ENCODE measurements at regions not wholly inside any gene's neighbourhood (a gene's known extent, or its start where the extent isn't known, plus 50 kb on each side); places are given as distances from the start of the nearest gene placed in this dataset.

DNA sequence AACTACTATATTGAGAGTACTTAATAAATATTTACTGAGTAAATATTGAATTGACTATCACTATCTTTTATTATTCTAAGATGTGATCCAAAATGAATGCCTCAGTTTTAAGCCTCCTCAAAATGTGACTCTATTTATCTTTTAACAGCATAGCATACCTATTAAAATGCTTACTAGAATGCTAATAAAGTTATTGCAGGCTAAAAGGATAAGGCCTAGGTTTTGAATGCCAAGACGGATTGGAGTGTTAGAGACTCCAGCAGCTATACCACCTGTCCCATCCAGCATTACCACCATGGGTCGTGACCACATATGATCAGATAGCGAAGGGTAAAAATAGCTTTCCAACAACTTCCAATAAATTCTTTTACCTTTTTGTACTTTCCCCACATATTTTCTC is 64.7 kb upstream of the MYRIP start:
- H3K27me3 Mint-ChIP-seq (ENCODE audit: unreplicated experiment) = no peaks in the 10 kb centered on the region
- no peak for TF ChIP-seq CTCF (IDR thresholded peaks at IDR 0.05; ENCODE audit: unreplicated experiment)
- H3K36me3 Mint-ChIP-seq (ENCODE audit: low read depth, unreplicated experiment) = no peaks in the 10 kb centered on the region
- no peak overlapping the region for H3K27ac Mint-ChIP-seq (ENCODE audit: unreplicated experiment)
- no peaks in the 10 kb centered on the region for H3K4me1 Mint-ChIP-seq (ENCODE audit: unreplicated experiment)
- no peak overlapping the region for H3K4me3 Mint-ChIP-seq (ENCODE audit: unreplicated experiment)
- no peak for DNase-seq (ENCODE audit: low spot score)
- no peaks in the 10 kb centered on the region for H3K9me3 Mint-ChIP-seq (ENCODE audit: unreplicated experiment)

DNA sequence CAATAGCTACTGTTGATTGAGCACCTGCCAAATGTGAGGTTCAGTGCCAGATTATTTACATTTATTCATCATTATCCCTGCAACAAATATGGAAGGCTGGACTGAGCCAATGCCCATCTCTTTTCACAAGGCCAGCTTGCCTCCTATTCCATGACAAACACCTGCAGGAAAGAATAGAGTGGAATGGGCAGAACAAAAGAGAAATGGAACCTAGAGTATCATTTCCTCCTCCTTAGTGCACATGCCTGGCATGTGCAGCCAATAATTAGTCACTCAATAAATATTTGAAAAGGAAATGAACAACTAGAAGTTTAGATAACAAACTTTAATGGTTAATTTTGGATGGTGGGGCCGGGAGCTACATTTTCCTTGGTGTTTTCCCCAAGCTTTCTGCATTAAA is 61.4 kb upstream of the MYRIP start:
- no peak for DNase-seq (ENCODE audit: low spot score)
- no peak for TF ChIP-seq CTCF (IDR thresholded peaks at IDR 0.05; ENCODE audit: unreplicated experiment)
- Mint-ChIP-seq H3K27ac (ENCODE audit: unreplicated experiment) (no peak overlapping the region), H3K4me3 (ENCODE audit: unreplicated experiment) (no peak overlapping the region), H3K9me3 (ENCODE audit: unreplicated experiment) (no peaks in the 10 kb centered on the region), H3K4me1 (ENCODE audit: unreplicated experiment) (peaks cover 25% of the 10 kb centered on the region), H3K27me3 (ENCODE audit: unreplicated experiment) (no peaks in the 10 kb centered on the region), H3K36me3 (ENCODE audit: low read depth, unreplicated experiment) (no peaks in the 10 kb centered on the region)

GRCh38 chr3:39748763-39749162 is 60.6 kb upstream of the MYRIP start:
- no peak for DNase-seq (ENCODE audit: low spot score)
- Mint-ChIP-seq H3K4me3 (ENCODE audit: unreplicated experiment) (no peak overlapping the region), H3K4me1 (ENCODE audit: unreplicated experiment) (peaks cover 26% of the 10 kb centered on the region), H3K27ac (ENCODE audit: unreplicated experiment) (no peak overlapping the region), H3K36me3 (ENCODE audit: low read depth, unreplicated experiment) (no peaks in the 10 kb centered on the region), H3K9me3 (ENCODE audit: unreplicated experiment) (no peaks in the 10 kb centered on the region), H3K27me3 (ENCODE audit: unreplicated experiment) (no peaks in the 10 kb centered on the region)
- no peak for TF ChIP-seq CTCF (IDR thresholded peaks at IDR 0.05; ENCODE audit: unreplicated experiment)

GRCh38 chr3:39750712-39751111 is 58.7 kb upstream of the MYRIP start:
- Mint-ChIP-seq H3K27ac (ENCODE audit: unreplicated experiment) (peak overlapping the region; percentile 55), H3K9me3 (ENCODE audit: unreplicated experiment) (no peaks in the 10 kb centered on the region)

DNA sequence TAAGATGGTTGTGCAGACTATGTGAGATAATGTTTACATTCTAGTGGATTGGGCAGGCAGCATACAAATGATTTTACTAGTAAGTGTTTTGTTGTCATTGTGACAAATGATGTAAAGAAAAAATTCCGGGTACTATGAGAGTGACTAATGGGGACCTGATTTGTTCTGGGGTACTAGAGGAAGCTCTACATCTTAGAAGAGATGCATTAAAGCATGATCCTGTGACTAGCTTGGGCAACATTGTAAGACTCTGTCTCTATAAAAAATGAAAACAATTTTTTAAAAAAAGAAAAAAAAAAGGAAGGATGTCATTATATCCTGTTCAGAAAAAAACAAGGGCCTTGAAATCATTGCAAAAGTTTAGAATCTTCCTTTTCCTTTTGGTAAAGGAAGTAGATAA is 58.1 kb upstream of the MYRIP start:
- Mint-ChIP-seq H3K4me1 (ENCODE audit: unreplicated experiment) (peaks cover 26% of the 10 kb centered on the region), H3K27me3 (ENCODE audit: unreplicated experiment) (no peaks in the 10 kb centered on the region), H3K27ac (ENCODE audit: unreplicated experiment) (peak overlapping the region; percentile 55), H3K36me3 (ENCODE audit: low read depth, unreplicated experiment) (no peaks in the 10 kb centered on the region), H3K4me3 (ENCODE audit: unreplicated experiment) (no peak overlapping the region), H3K9me3 (ENCODE audit: unreplicated experiment) (no peaks in the 10 kb centered on the region)
- no peak for TF ChIP-seq CTCF (IDR thresholded peaks at IDR 0.05; ENCODE audit: unreplicated experiment)
- no peak for DNase-seq (ENCODE audit: low spot score)

More at GRCh38 chr3:39750712-39751111, 58.7 kb upstream of the MYRIP start:
- Mint-ChIP-seq H3K4me1 (ENCODE audit: unreplicated experiment) (peaks cover 26% of the 10 kb centered on the region), H3K27me3 (ENCODE audit: unreplicated experiment) (no peaks in the 10 kb centered on the region), H3K4me3 (ENCODE audit: unreplicated experiment) (no peak overlapping the region), H3K36me3 (ENCODE audit: low read depth, unreplicated experiment) (no peaks in the 10 kb centered on the region)
- DNase-seq (ENCODE audit: low spot score) = no peak
- TF ChIP-seq CTCF (IDR thresholded peaks at IDR 0.05; ENCODE audit: unreplicated experiment) = no peak

All from endothelial cell (in vitro differentiated cells).